Endothelial cell of umbilical vein (primary cell): ENCODE measurements at regions not wholly inside any gene's neighbourhood (a gene's known extent, or its start where the extent isn't known, plus 50 kb on each side); places are given as distances from the start of the nearest gene placed in this dataset.

ENCODE experiments used
- BruUV-seq: library from RNA; stranded (reverse); fragments of 400-500 nt; replicated peaks from 2 replicates; lab custom pipeline; 2021; lab: Mats Ljungman, UMichigan
- CTCF ChIA-PET: fragments of 300-600, 350-600 bp; sonication (Branson Sonifier 250); formaldehyde crosslinking; loops from one replicate; lab custom pipeline; 2021; ENCODE audit warnings: antibody characterized with exemption, inconsistent platforms; lab: Charles Lee
- POLR2A ChIA-PET: fragments of 300-600, 350-600 bp; sonication (Branson Sonifier 250); formaldehyde crosslinking; loops from one replicate; lab custom pipeline; 2021; ENCODE audit warnings: antibody characterized with exemption, inconsistent platforms; lab: Charles Lee
- DNase-seq: peaks from one replicate; pipeline ENCODE4 v3.0.0-alpha.2; 2011; ENCODE audit warnings: low read depth, low spot score
- FAIRE-seq: peaks from 2 replicates; lab custom pipeline; 2011; peaks lifted over from hg19 to GRCh38; lab: Jason Lieb, UNC
- H2AFZ ChIP-seq: 2 replicates; pipeline ENCODE4 v1.6.0; 2012; ENCODE audit warnings: low read depth, low read length, control low read depth, inconsistent platforms
- H3K27ac ChIP-seq: 2 replicates; pipeline ENCODE4 v1.5.1; 2011; ENCODE audit warnings: low read depth, mild to moderate bottlenecking, control low read depth, low read length, moderate library complexity; ENCODE audit not compliant: insufficient read depth
- H3K27me3 ChIP-seq, 2 experiments: 2 replicates each; pipeline versions ENCODE4 v1.6.0 to v1.6.1; 2011; ENCODE audit warnings: low read length in 2 of 2, mixed read lengths in 1 of 2; ENCODE audit not compliant: control insufficient read depth in 2 of 2, insufficient read depth in 2 of 2
- H3K36me3 ChIP-seq, 2 experiments: 2 replicates in 1 of 2; 3 replicates in 1 of 2; pipeline ENCODE4 v1.5.1; 2011; ENCODE audit warnings: low read length in 2 of 2, mild to moderate bottlenecking in 1 of 2, moderate library complexity in 1 of 2; ENCODE audit not compliant: control insufficient read depth in 2 of 2, insufficient read depth in 2 of 2; ENCODE audit errors: extremely low read depth in 1 of 2
- H3K4me1 ChIP-seq: 3 replicates; pipeline ENCODE4 v1.5.1; 2011; ENCODE audit warnings: mild to moderate bottlenecking, low read length; ENCODE audit not compliant: control insufficient read depth, insufficient read depth; ENCODE audit errors: extremely low read depth
- H3K4me2 ChIP-seq: 2 replicates; pipeline ENCODE4 v1.6.1; 2011; ENCODE audit warnings: low read length, control low read depth, mixed read lengths; ENCODE audit not compliant: insufficient read depth
- H3K4me3 ChIP-seq, 3 experiments: fragments of 200-600 bp in 1 of 3; sonication (generic), shearing (Covaris generic) in 1 of 3; replicated peaks in 1 of 3; 2 replicates each; pipeline ENCODE4 v1.5.1; 2011 to 2016; ENCODE audit warnings: control low read depth in 3 of 3, low read length in 3 of 3, mild to moderate bottlenecking in 2 of 3, inconsistent platforms in 1 of 3, low read depth in 1 of 3, moderate library complexity in 1 of 3; ENCODE audit not compliant: insufficient read depth in 1 of 3
- H3K79me2 ChIP-seq: 2 replicates; pipeline ENCODE4 v1.6.0; 2012; ENCODE audit warnings: low read length, inconsistent platforms; ENCODE audit not compliant: control insufficient read depth, insufficient read depth
- H3K9ac ChIP-seq: replicated peaks from 2 replicates; pipeline ENCODE3; 2011; ENCODE audit warnings: low read length, control low read depth; ENCODE audit not compliant: insufficient read depth; ENCODE audit errors: extremely low read depth
- H3K9me1 ChIP-seq: replicated peaks from 3 replicates; pipeline ENCODE4 v1.6.0; 2011; ENCODE audit warnings: mild to moderate bottlenecking, low read length; ENCODE audit not compliant: control insufficient read depth, insufficient read depth; ENCODE audit errors: extremely low read depth
- H3K9me3 ChIP-seq: replicated peaks from 2 replicates; pipeline ENCODE4 v1.5.1; 2012; ENCODE audit warnings: low read length, inconsistent platforms; ENCODE audit not compliant: control insufficient read depth, insufficient read depth
- H4K20me1 ChIP-seq: replicated peaks from 2 replicates; pipeline ENCODE3; 2011; ENCODE audit warnings: mild to moderate bottlenecking, low read length; ENCODE audit not compliant: control insufficient read depth, insufficient read depth; ENCODE audit errors: extremely low read depth
- EZH2 ChIP-seq: IDR thresholded peaks from 2 replicates; pipeline ENCODE4 v1.6.1; 2012; ENCODE audit warnings: borderline replicate concordance, low read depth, mild to moderate bottlenecking, moderate library complexity, low read length, inconsistent platforms; ENCODE audit not compliant: severe bottlenecking
- FOS ChIP-seq: IDR thresholded peaks from 2 replicates; pipeline ENCODE4 v1.6.1; 2011; ENCODE audit warnings: mild to moderate bottlenecking, low read length, moderate library complexity, borderline replicate concordance; ENCODE audit not compliant: insufficient read depth
- JUN ChIP-seq: IDR thresholded peaks from 2 replicates; pipeline ENCODE4 v1.6.1; 2011; ENCODE audit warnings: borderline replicate concordance, low read depth; ENCODE audit not compliant: insufficient read length, insufficient read depth
- MAX ChIP-seq: IDR thresholded peaks from 2 replicates; pipeline ENCODE4 v1.6.1; 2011; ENCODE audit not compliant: insufficient read depth, insufficient read length
- MYC ChIP-seq: IDR thresholded peaks from one replicate; pipeline ENCODE4 v1.6.1; 2011; ENCODE audit warnings: mild to moderate bottlenecking, low read depth, low read length
- POLR2A ChIP-seq: IDR thresholded peaks from 2 replicates; pipeline ENCODE4 v1.6.1; 2012; ENCODE audit warnings: low read depth, mild to moderate bottlenecking, control low read depth, low read length
- POLR2AphosphoS5 ChIP-seq: IDR thresholded peaks from 2 replicates; pipeline ENCODE4 v1.6.1; 2012; ENCODE audit warnings: low read depth, mild to moderate bottlenecking, control low read depth, low read length, moderate library complexity; ENCODE audit not compliant: insufficient read depth
- dilution Hi-C: fragments of 300-500 bp; cut with MboI; formaldehyde crosslinking; loops from one replicate; pipeline ENCODE4 v1.15.0; 2019; ENCODE audit warnings: low sequenced_read_pairs; ENCODE audit not compliant: extremely low pct_ligation_motif_present
- intact Hi-C: fragments of 100-400 bp; cut with micrococcal nuclease; formaldehyde crosslinking; loops from one replicate; pipeline ENCODE4 v1.10.0; 2022
- TF ChIP-seq, protein P1 (sequence below), 2 donors: IDR thresholded peaks; 1 replicate in 1 of 2; 2 replicates in 1 of 2; pipeline ENCODE4 v1.5.1; 2011; ENCODE audit warnings: low read length in 2 of 2, mild to moderate bottlenecking in 2 of 2, moderate library complexity in 2 of 2, control low read depth in 1 of 2, inconsistent platforms in 1 of 2, low read depth in 1 of 2; ENCODE audit not compliant: insufficient read depth in 1 of 2; ENCODE audit errors: extremely low read depth in 1 of 2

GRCh38 chr2:41602341-41602740 lies 445.5 kb upstream of the PKDCC start:
- no peaks in the 10 kb centered on the region for H3K36me3 ChIP-seq
- H3K79me2 ChIP-seq = no peaks in the 10 kb centered on the region
- no peak overlapping the region for H3K4me2 ChIP-seq
- H4K20me1 ChIP-seq = no peaks in the 10 kb centered on the region
- TF ChIP-seq MYC = no peak
- no peak for TF ChIP-seq JUN
- TF ChIP-seq, protein P1, sequence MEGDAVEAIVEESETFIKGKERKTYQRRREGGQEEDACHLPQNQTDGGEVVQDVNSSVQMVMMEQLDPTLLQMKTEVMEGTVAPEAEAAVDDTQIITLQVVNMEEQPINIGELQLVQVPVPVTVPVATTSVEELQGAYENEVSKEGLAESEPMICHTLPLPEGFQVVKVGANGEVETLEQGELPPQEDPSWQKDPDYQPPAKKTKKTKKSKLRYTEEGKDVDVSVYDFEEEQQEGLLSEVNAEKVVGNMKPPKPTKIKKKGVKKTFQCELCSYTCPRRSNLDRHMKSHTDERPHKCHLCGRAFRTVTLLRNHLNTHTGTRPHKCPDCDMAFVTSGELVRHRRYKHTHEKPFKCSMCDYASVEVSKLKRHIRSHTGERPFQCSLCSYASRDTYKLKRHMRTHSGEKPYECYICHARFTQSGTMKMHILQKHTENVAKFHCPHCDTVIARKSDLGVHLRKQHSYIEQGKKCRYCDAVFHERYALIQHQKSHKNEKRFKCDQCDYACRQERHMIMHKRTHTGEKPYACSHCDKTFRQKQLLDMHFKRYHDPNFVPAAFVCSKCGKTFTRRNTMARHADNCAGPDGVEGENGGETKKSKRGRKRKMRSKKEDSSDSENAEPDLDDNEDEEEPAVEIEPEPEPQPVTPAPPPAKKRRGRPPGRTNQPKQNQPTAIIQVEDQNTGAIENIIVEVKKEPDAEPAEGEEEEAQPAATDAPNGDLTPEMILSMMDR (IDR thresholded peaks at IDR 0.05; ENCODE audit: extremely low read depth in 1 of 2, insufficient read depth in 1 of 2, low read depth in 1 of 2, low read length in 2 of 2) = no peak
- TF ChIP-seq EZH2 = no peak
- TF ChIP-seq POLR2A = no peak
- TF ChIP-seq POLR2AphosphoS5 = no peak
- no peak for TF ChIP-seq FOS
- no peak for TF ChIP-seq MAX
- no peak overlapping the region for H3K9ac ChIP-seq
- H2AFZ ChIP-seq = no peak overlapping the region
- FAIRE-seq (no peak), DNase-seq (no peak)
- intact Hi-C loops (no loop called here), dilution Hi-C loops (no loop called here)
- no peaks in the 10 kb centered on the region for H3K4me1 ChIP-seq
- ChIA-PET CTCF (no interaction called here), POLR2A (no interaction called here)
- no peak overlapping the region for H3K27ac ChIP-seq
- H3K9me3 ChIP-seq = no peaks in the 10 kb centered on the region
- no TSS peak for BruUV-seq
- no peak overlapping the region for H3K4me3 ChIP-seq
- no peaks in the 10 kb centered on the region for H3K9me1 ChIP-seq
- no peaks in the 10 kb centered on the region for H3K27me3 ChIP-seq
